NCI-H2107 treated with DMSO at 0.1 percent for 48 hours (cell line): ENCODE measurements at regions not wholly inside any gene's neighbourhood (a gene's known extent, or its start where the extent isn't known, plus 50 kb on each side); places are given as distances from the start of the nearest gene placed in this dataset.

Experiments used
- DNase-seq: peaks from one replicate; lab custom pipeline; 2025; ENCODE audit not compliant: unreplicated experiment; lab: John Stamatoyannopoulos, UW

GRCh38 chr10:131785121-131785460 is 115.7 kb upstream of the PPP2R2D start:
- no peak for DNase-seq

GRCh38 chr10:131786756-131787605 is 113.8 kb upstream of the PPP2R2D start:
- DNase-seq: no peak

GRCh38 chr10:131787961-131788360 is 112.8 kb upstream of the PPP2R2D start:
- DNase-seq: no peak

- DNase-seq: peak; percentile 7
Observed at GRCh38 chr10:131788386-131788785, 112.4 kb upstream of the PPP2R2D start.

- DNase-seq: no peak
Observed at GRCh38 chr10:131789516-131789915, 111.3 kb upstream of the PPP2R2D start.

- DNase-seq: no peak
Observed at GRCh38 chr10:131790021-131790420, 110.8 kb upstream of the PPP2R2D start.

- DNase-seq: no peak
Observed at GRCh38 chr10:131792011-131792651, 108.7 kb upstream of the PPP2R2D start.

GRCh38 chr10:131792809-131793208 is 108.0 kb upstream of the PPP2R2D start:
- DNase-seq: no peak

- DNase-seq: no peak
Observed at GRCh38 chr10:131795761-131796160, 105.0 kb upstream of the PPP2R2D start.

GRCh38 chr10:131797626-131798025 is 103.2 kb upstream of the PPP2R2D start:
- DNase-seq: no peak

- no peak for DNase-seq
Observed at GRCh38 chr10:131799429-131799828, 101.4 kb upstream of the PPP2R2D start.

GRCh38 chr10:131802156-131802915 is 98.5 kb upstream of the PPP2R2D start:
- no peak for DNase-seq

GRCh38 chr10:131802996-131803395 is 97.8 kb upstream of the PPP2R2D start:
- DNase-seq: no peak

- DNase-seq: no peak
Observed at GRCh38 chr10:131803860-131804425, 96.9 kb upstream of the PPP2R2D start.

- no peak for DNase-seq
Observed at GRCh38 chr10:131804551-131805295, 96.1 kb upstream of the PPP2R2D start.

- DNase-seq: no peak
Observed at GRCh38 chr10:131805696-131806095, 95.1 kb upstream of the PPP2R2D start.

- no peak for DNase-seq
Observed at GRCh38 chr10:131806146-131806545, 94.7 kb upstream of the PPP2R2D start.

- no peak for DNase-seq
Observed at GRCh38 chr10:131806646-131807317, 94.0 kb upstream of the PPP2R2D start.

- DNase-seq: no peak
Observed at GRCh38 chr10:131808370-131808930, 92.4 kb upstream of the PPP2R2D start.
